ENCODE measurements at regions not wholly inside any gene's neighbourhood (a gene's known extent, or its start where the extent isn't known, plus 50 kb on each side); places are given as distances from the start of the nearest gene placed in this dataset.

GRCh38 chr1:5191470-5191869, 537.1 kb downstream of the AJAP1 start:
- no peak overlapping the region for H3K4me3 ChIP-seq (ENCODE audit: low read depth, low read length)
- DNase-seq (ENCODE audit: low read depth), result no peak
- no peak for TF ChIP-seq CTCF (IDR thresholded peaks at IDR 0.05; ENCODE audit: low read depth, low read length, missing control alignments)

DNA sequence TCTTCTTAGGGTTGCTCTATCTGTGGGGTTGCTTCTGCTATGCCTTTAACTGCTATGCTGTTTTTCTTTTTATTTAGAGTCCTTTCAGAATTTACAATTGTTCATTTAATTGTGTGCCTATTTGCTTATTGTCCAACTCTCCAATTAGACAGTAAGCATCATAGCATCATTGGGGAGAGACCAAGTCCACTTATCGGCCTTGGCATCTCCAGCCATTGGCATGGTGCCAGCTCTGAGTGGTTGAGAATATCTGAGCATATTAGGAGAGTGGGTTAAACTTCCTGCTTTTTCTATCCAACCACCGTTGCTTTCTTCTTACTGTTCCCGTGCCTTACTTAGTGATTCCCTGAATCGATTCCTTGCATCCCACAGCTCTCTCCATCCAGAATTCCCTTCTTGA, 535.0 kb downstream of the AJAP1 start:
- no peak for TF ChIP-seq CTCF (IDR thresholded peaks at IDR 0.05; ENCODE audit: low read depth, low read length, missing control alignments)
- H3K4me3 ChIP-seq (ENCODE audit: low read depth, low read length), result no peak overlapping the region
- no peak for DNase-seq (ENCODE audit: low read depth)

DNA sequence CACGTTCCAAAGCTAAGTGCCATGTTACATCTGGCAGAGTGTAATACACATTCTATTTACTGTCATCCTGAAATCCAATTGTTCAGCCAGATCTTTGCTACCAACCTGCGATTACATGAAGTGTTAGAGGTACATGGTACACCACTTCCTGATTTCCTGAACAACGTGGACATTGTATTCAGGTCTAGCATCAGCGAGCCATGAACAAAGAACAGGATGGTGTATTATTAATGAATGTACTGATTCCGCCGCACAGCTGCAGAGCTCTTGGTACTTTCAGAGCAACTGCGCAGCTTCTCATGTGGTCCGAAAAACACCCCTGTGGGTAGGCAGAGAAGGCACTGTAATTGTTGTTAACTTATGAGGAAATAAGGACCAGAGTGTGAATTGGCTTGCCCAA, 511.4 kb downstream of the AJAP1 start:
- H3K4me3 ChIP-seq (ENCODE audit: low read depth, low read length), result no peak overlapping the region
- no peak for TF ChIP-seq CTCF (IDR thresholded peaks at IDR 0.05; ENCODE audit: low read depth, low read length, missing control alignments)
- DNase-seq (ENCODE audit: low read depth), result no peak

GRCh38 chr1:5164158-5164557, 509.7 kb downstream of the AJAP1 start:
- no peak overlapping the region for H3K4me3 ChIP-seq (ENCODE audit: low read depth, low read length)
- DNase-seq (ENCODE audit: low read depth), result no peak

DNA sequence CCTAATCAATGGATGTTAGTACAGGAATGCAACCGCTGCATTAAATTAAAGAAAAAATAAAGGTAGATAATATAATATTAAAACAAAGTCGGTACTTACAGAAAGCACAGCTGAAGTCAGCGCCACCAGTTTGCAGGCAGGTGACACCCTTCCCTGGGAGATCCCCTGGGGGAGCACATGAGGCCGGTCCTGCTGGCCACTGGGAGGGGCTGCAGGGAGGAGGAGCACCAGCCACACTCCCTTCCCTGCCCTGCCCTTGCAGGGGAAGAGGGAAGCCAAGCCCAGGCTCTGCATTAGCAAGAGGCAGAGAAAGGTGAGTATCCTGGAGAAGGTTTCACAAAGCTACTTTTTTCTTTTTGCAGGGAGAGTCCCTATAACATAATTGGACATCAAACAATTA, 507.0 kb downstream of the AJAP1 start:
- DNase-seq (ENCODE audit: low read depth), result no peak
- no peak overlapping the region for H3K4me3 ChIP-seq (ENCODE audit: low read depth, low read length)
- no peak for TF ChIP-seq CTCF (IDR thresholded peaks at IDR 0.05; ENCODE audit: low read depth, low read length, missing control alignments)

More at GRCh38 chr1:5164158-5164557, 509.7 kb downstream of the AJAP1 start:
- TF ChIP-seq CTCF (IDR thresholded peaks at IDR 0.05; ENCODE audit: low read depth, low read length, missing control alignments), result no peak

- no peak for DNase-seq (ENCODE audit: low read depth)
- H3K4me3 ChIP-seq (ENCODE audit: low read depth, low read length), result no peak overlapping the region
- no peak for TF ChIP-seq CTCF (IDR thresholded peaks at IDR 0.05; ENCODE audit: low read depth, low read length, missing control alignments)
Measured at GRCh38 chr1:5157175-5157574, 502.8 kb downstream of the AJAP1 start.

DNA sequence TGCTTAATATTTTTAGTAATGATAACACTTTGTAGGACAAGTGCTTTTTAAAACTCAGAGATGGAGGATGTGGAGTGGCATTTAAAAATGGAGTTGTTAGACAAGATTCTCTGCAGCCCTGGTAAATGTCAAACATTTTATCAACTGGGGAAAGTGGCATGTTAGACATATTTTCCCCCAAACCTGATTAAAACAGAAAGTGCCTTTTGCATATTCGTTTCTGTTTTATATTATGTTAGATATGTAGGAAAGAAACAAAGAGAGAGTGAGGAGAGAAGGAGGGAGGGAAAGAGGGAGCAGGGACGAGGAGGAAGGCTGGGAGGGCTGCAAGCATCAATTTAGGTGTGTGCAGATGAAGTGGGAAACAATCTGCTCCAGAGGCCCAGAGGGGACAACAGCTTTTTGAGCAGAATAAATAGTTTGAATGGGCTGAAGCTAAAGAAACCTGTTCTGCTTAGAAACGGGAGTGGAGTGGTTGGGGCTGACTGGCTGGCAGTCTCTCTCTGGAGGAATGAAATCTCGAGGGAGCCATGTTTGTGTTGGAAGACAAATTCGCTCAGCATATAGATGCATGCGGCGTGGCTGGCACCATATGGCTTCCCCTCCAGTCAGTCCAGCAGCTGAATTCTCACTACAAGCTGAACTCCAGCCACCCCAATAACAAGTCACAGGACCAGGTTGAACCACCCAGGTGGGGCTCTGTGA, 502.2 kb downstream of the AJAP1 start:
- no peak for TF ChIP-seq CTCF (IDR thresholded peaks at IDR 0.05; ENCODE audit: low read depth, low read length, missing control alignments)
- no peak for DNase-seq (ENCODE audit: low read depth)
- H3K4me3 ChIP-seq (ENCODE audit: low read depth, low read length), result no peak overlapping the region

Data from GM12864 (cell line).